Left cardiac atrium (tissue), 4 donors: ENCODE measurements at regions not wholly inside any gene's neighbourhood (a gene's known extent, or its start where the extent isn't known, plus 50 kb on each side); places are given as distances from the start of the nearest gene placed in this dataset.
"Not testable (repeated sequence)": the region's sequence is repeated elsewhere in the genome, so short reads cannot be mapped to it uniquely, and the experiment has no call there.

ENCODE experiments used
- ATAC-seq, 2 donors: fragments of 200-7000 bp; cut with Tn5 transposase; one replicate each; pipeline ENCODE4 v1.9.1; 2020; ENCODE audit warnings: mild to moderate bottlenecking in 2 of 2, moderate library complexity in 2 of 2
- DNase-seq: peaks from one replicate; pipeline ENCODE4 v3.0.0-alpha.2; 2020
- intact Hi-C, 2 donors: fragments of 100-400 bp; cut with DNase I; formaldehyde crosslinking; loops; one replicate each; pipeline versions ENCODE4 v1.14.1 to v1.15.1; 2022 to 2023
- donor health status: DM: no; HTN: yes; CAD: no.
- donor health status: DM: no; HTN: yes; CAD: no; lungs with severe emphysema.
- donor health status: DM: yes; HTN: yes; CAD: no.
- donor health status: Dilated cardiomyopathy.

DNA sequence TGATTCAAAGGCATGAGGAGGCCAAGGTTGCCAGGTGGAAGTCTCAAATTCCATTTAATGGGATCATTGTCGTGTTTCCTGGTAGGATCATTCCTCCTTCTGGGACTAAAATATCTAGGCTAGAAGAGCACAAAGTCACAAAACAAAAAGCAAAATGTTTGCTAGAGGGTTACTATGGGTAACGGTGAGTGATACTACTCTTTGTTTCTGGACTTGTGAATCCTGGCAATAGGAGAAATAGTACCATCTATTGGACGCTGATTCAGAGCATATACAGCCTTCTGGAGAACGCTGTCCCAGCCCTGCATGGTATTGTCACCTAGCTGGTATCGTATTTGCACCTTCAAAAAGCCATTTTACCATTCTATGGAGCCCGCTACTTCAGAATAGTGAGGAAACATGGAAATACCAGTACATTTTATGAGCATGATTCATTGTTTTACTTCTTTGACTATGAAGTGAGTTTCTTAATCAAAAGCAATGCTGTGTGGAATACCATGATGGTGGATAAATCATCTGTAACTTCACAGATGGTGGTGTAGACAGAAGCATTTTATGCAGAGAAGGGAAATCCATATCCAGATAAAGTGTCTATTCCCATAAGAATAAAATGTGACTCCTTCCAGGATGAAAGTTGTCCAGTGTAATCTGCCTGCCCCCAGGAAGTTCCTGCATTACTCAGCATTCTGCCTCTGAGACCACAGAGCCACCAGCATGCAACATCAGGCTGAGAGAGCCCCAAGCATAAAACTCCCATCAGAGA is 361.0 kb downstream of the ETV1 start:
- DNase-seq = no peak
- intact Hi-C loops = no loop called here
- no peak for ATAC-seq

DNA sequence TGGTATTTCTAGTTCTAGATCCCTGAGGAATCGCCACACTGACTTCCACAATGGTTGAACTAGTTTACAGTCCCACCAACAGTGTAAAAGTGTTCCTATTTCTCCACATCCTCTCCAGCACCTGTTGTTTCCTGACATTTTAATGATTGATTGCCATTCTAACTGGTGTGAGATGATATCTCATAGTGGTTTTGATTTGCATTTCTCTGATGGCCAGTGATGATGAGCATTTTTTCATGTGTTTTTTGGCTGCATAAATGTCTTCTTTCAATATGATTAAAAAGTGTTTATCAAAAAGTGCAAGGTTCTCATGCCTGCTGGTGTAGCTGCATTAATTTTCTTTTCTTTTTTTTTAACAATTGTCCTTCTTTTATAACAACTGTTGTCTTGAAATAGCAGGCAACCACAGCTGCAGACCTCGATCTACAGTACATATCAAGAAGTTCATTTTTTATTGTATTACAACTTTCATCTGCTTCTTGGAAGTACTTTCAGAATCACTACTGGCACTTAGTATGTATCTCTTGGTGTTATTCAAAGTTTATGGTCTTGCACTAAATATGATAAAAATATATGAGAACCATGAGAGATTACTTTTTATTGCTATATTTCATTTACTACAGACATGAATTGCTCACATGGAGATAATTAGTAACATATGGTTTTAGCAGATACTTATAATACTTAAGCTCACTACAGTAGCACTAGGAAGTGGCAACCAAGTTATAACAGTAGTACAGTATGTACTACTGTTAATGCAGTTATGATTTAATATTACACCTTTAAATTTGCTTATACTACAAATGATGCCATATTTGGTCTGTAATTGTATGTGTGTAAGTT is 358.0 kb downstream of the ETV1 start:
- intact Hi-C loops, DNase-seq, ATAC-seq: not testable (repeated sequence)

DNA sequence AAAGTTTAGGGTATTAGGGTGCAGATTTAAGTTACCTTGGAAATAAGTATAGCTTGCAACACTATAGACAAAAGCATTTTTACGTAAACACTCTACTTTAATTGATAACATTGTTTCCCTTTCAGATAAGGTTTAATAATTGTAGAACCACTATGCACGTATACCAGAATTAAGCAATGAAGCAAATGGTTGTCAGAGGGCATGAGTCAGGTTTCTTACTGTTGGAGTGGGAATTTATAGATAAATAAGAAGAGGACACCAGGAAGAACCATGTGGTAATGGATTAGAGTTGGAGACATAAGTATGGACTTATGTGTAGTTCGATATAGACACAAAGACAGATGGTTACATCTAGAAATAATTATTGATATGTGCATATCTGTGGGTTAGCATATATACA is 355.6 kb downstream of the ETV1 start:
- intact Hi-C loops = no loop called here
- DNase-seq (no peak), ATAC-seq (no peak)

DNA sequence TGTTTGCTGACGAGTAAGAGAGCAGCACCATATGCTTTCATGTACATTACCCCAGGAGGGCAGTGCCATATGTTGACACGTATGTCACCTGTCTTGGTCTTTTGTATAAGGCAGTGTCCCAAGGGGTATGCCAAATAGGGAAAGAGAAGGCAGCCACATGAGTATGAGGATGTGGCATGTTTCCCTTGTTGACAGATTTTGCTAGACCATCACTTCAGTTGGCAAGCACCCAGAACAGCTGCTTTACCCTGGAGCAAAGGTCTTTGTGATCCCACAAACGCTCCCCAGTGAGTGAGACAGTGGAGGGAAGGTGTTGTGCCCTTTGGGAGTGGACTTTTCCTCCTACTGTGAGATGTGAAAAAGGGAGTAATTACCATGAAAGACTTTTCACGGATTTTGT is 350.1 kb downstream of the ETV1 start:
- intact Hi-C loops = no loop called here
- ATAC-seq = no peak
- peak; percentile 9 for DNase-seq

DNA sequence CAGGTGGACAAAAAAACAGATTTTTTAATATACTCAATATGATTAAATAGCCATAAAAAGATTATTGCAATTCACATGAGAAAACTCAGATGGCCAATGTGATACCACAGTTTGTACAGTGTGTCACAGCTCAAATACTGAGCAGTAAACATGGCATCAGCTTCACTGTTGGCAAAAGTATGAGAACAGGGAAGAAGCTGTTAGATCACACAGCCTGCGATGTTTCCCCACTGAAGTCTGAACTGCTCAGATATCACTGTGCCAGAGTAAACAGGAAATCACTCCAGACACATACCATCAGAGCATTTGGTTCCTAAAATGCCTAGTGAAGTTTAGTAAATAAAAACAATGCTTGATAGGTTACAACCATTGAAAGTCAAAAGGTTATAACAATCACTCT is 347.8 kb downstream of the ETV1 start:
- DNase-seq (no peak), ATAC-seq (peak in 1 of 2 donors; percentile 74)
- intact Hi-C loops = no loop called here

DNA sequence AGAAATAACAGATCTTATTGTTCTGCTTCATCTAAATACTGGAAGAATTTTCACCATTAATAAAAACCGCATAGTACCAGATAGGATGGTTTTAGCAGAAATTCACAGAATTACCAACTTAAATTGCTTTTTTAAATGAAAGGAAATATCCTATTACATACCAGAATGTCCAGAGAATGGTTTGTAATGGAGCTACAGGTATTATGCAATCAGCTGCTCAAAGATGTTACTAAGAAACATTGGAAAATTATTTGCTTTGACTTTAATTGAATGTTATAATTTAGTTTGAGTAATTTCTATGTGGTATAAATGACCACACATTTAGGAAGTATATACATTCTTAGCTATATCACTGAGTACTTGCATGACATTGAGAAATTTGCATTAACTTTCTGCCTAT is 338.3 kb downstream of the ETV1 start:
- no peak for DNase-seq
- intact Hi-C loops = no loop called here
- ATAC-seq = no peak

DNA sequence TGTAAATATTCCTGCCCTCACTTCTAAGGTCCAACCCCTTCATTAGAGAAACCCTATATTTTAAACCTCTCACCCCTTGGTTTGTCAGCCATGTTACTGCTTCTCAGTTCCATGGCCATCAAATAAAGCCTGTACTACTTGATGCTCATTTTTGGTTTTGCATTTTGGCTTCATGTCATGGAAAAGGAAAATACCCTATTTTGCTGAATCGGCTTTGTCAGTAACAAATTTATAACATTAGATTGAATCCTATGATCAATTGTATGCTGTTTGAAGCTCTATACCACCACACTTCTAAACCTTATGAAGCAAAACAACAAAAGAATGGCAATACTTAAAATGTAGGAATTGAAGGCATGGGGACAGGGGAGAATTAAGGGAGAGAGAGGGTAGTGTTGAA is 333.1 kb downstream of the ETV1 start:
- DNase-seq = no peak
- intact Hi-C loops = no loop called here
- no peak for ATAC-seq

DNA sequence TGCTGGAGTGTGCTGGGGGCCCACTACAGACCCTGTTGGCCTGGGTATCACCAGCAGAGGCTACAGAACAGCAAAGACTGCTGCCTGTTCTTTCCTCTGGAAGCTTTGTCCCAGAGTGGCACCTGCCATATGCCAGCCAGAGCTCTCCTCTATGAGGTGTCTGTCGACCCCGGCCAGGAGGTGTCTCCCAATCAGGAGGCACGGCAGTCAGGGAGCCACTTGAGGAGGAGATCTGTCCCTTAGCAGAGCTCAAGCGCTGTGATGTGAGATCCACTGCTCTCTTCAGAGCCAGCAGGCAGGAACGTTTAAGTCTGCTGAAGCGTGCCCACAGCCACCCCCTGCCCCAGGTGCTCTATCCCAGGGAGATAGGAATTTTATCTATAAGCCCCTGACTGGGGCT is 316.2 kb downstream of the ETV1 start:
- intact Hi-C loops = no loop called here
- ATAC-seq (no peak), DNase-seq (no peak)

DNA sequence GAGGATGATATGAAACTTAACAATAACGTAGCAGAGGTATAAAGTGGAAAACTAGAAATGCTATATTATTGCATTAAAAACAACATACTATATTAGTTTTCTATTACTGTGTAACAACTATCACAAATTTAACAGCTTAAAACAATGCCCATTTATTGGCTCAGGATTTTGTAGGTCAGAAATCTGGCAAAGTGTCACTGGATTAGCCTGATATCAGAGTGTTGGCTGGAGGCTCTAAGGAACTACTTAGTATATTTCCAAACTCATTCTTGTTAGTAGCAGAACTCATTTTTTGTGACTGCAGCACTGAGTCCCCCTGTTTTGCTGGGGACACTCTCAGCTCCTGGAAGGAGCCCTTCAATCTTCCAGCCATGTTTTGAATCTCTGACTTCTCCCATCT is 306.8 kb downstream of the ETV1 start:
- intact Hi-C loops = no loop called here
- ATAC-seq = no peak

DNA sequence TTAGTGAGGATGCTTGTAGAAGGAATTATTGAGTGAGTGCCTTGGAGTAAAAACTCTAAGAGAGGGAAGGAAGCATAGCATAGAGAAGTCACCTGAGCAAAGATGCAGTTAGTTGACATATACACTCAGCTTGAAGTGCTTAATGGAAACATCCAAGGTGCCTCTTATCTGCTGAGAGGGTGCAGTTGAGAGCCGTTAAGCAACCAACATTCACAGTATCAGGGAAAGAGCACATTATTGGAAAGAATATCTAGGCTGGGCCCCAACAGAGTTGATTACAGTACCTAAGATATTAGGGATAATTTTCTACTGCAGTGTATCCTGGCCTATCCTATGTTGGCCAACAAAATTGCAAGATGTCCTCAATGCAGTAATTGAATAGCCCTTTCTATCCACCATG is 302.0 kb downstream of the ETV1 start:
- ATAC-seq (no peak), DNase-seq (no peak)
- intact Hi-C loops = no loop called here

More for the DNA sequence above, 306.8 kb downstream of the ETV1 start:
- DNase-seq = no peak

DNA sequence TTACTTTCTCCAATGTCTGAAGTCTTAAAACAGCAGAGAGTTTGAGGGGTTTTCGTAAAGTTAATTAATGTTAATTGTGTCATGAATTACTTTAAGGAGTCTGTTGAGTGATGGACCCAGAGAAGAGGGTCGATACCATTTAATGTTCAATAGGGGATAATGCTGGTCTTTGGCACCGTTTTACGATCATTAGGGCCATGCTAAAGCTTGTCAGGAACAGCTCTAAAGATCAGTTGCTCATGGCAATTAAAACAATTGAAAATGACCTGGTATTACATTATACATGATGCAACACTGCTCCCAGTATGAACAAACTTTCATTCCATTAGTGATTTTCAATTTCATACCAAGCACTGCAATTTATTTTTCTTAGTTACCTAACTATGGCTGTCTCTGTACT is 296.9 kb downstream of the ETV1 start:
- ATAC-seq = no peak
- DNase-seq = no peak

DNA sequence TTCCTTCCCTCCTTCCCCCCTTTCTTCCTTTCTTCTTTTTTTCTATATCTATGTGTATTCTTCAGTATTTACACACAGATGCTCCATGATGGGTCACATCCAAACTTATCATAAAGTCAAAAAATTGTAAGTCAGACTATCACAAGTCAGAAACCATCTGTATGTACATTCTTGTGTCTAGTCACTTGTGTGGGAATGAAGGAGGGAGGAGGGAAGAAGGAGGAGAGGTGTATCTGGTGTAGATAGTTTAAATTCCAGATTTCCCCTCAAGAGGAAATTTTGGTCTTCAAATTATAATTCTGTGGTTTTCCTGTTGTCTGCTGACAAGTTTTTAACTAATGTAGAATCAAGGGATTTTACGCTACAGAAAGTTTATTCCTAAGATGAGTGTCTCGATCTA is 287.2 kb downstream of the ETV1 start:
- no peak for ATAC-seq
- intact Hi-C loops = no loop called here
- DNase-seq = no peak

More for the DNA sequence above, 296.9 kb downstream of the ETV1 start:
- intact Hi-C loops = no loop called here

DNA sequence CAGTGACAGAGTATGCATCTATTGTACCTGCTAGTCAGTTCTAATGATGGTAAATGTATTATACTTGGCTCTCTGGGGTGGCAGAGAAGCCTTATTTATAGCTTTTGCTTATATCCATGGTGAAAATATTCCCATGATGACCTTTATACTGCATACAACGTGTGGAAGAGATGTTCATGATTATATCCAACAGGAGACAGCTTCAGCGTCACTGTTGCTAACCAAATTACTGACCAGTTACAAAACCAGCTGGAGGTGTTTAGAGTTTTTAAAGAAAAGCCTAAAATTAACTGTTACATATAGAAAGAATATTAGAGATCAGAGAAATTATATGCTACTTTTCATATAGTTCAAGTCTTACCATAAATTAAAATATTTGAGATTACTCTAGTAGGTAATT is 280.8 kb downstream of the ETV1 start:
- DNase-seq (no peak), ATAC-seq (no peak)
- intact Hi-C loops = no loop called here

DNA sequence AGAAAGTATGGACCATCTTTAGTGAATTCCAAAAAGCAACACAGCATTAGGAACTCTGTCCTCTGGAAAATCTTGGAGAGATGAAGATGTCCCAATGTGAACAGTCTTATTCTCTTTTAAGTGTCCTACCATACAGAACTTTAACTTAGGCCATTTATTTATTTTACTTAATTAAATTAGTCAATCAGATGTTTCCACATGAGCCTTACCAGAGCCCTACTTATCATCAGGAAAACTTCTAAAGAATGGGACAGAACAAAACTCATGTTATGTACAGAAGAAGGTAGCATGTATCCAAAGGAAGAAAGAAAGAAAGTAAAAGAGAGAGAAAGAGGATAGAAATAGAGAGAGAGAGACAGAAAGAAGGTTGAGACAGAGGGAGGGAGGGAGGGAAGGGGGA is 276.4 kb downstream of the ETV1 start:
- DNase-seq (no peak), ATAC-seq (no peak)
- intact Hi-C loops = no loop called here

DNA sequence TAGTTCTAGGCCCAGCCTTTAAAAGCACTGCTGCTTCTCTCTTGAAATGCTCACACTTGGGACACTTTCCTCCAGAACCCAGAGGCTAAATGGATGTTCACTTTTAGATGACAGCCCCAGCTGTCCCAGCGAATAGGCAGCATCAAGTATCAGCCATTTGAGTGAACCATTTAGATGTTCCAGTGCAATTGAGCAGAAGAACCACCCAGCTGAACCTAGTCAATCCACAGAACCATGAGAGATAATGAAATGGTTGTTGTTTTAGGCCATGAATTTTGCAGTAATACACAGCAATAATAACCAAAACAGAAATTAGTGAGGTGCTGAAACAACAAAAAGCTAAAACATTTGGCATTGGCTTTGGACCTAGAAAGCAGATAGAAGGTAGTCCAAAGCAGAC is 273.9 kb downstream of the ETV1 start:
- DNase-seq = no peak
- no peak for ATAC-seq
- intact Hi-C loops = no loop called here

DNA sequence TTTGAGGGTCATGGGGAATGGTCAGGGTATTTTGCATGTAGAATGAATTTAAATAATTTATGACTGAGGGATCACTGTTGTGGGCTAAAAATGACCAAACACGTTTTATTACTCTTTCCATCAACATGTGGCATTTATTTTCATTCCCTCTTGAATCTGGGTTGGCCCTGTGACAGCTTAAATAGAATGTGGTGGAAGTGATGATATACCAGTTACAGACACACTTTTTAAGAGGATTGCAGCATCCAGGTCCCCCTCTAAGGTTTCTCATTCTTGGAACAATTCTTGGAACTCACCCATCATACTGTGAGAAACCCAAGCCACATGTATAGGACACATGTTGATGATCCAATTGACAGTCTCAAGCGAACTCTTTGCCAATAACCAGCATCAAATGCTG is 272.4 kb downstream of the ETV1 start:
- DNase-seq (no peak), ATAC-seq (no peak)
- intact Hi-C loops = no loop called here

DNA sequence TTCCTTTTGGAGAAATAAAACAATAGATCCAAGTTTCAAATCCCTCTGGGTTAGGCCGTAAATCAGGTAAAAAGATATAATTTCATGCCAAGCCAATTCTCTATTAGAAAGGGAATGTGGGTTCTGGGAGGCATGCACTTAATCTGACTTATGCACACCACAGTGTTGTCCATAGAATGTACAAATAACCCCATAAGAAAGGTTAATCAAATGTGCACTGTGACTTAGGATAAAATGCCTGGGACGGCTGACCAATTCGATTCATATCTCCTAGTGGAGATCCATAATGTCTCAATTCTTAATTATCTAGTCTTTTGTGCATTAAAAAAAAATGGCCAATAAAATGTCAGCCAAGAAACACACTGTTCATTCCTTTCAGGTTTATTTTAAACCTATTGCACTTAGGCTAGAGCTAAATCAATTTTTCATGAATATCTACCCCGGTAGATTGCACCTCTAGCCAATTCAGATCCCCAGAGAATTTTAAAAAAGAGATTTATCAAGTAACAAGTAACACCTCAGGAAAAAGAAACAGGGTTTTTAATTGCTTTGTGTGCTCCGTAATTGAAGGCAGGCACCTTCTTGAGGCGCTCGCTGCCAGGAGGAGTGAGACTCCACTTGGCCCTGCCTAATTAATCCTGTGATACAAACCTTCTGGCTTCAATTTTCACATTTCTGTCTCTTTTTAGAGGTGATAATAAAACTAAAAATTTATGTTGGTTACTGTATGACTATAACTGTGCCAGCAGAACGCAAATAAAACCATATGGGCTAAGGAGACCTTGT is 265.1 kb downstream of the ETV1 start:
- ATAC-seq (no peak), DNase-seq (no peak)
- intact Hi-C loops = no loop called here

DNA sequence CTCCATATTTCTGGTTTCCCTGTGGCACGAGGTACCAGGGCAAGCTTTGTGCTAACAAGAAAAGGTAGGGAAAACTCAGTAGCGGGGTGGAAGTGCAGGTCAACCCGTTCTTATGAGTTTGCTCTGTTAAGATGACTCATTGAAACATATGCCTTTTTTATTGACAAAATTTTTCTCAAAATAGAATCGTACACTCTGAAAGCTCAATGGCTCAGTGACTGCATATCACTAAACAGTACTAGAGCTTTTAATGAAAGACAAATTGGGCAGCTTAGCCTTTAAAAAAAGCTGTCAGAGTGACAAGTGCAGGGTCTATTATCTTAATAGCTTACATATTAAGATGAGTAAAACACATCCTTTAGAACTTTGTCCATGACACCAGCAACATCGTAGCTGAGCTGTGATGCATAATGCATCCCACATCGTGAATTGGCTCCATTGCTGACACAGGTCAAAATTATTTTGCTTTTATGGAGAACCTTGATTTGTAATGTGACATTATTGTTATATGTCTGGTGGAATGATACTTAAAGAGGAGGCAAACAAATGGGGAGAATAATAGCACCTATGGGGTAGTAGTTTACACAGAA is 264.4 kb downstream of the ETV1 start:
- intact Hi-C loops = no loop called here
- ATAC-seq = no peak

DNA sequence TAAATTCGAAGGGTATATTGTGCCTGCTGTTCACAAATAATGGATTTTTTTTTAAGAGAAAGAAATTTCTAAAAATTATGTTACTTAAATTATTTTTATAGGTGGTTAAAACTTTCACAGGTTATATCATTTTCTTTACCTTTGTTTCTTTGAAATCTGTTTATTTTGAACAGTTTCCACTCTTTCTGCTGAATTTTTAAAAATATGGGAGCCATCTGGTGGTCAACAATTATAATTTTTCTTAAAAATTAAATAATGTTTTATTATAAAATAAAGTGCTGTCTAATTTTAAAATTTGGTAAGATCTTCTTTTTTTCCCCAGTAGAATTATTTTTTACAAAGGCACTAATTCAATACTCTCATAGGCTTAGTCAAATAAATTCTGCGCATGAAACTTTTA is 263.9 kb downstream of the ETV1 start:
- intact Hi-C loops = no loop called here
- DNase-seq (no peak), ATAC-seq (no peak)

More for the DNA sequence above, 264.4 kb downstream of the ETV1 start:
- no peak for DNase-seq

DNA sequence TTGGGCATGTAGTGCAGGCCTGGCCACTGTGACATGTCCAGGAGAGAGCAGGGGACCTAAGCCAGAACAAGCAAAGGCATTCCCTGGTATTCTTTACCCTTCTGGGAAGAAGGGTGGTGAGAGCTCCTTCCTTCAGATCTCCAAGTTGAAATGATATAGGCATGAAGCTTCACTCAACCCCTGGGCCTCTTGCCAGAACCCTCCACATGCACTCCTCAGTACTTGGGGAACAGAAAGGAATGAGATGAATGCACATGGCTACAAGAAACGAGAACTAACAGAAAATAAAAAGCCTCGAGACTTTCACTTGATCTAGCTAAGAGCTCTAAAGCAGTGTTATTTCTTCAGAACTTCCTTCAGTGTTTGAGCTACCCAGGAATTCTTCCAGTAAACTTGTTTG is 262.2 kb downstream of the ETV1 start:
- ATAC-seq = no peak
- DNase-seq = no peak
- intact Hi-C loops = no loop called here
